ENCODE measurements at regions not wholly inside any gene's neighbourhood (a gene's known extent, or its start where the extent isn't known, plus 50 kb on each side); places are given as distances from the start of the nearest gene placed in this dataset.

- TF ChIP-seq, protein P1, sequence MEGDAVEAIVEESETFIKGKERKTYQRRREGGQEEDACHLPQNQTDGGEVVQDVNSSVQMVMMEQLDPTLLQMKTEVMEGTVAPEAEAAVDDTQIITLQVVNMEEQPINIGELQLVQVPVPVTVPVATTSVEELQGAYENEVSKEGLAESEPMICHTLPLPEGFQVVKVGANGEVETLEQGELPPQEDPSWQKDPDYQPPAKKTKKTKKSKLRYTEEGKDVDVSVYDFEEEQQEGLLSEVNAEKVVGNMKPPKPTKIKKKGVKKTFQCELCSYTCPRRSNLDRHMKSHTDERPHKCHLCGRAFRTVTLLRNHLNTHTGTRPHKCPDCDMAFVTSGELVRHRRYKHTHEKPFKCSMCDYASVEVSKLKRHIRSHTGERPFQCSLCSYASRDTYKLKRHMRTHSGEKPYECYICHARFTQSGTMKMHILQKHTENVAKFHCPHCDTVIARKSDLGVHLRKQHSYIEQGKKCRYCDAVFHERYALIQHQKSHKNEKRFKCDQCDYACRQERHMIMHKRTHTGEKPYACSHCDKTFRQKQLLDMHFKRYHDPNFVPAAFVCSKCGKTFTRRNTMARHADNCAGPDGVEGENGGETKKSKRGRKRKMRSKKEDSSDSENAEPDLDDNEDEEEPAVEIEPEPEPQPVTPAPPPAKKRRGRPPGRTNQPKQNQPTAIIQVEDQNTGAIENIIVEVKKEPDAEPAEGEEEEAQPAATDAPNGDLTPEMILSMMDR (IDR thresholded peaks at IDR 0.05; ENCODE audit: insufficient read depth, low read depth, low read length): no peak
- no peak for TF ChIP-seq EZH2 (IDR thresholded peaks at IDR 0.05; ENCODE audit: insufficient read depth, low read length)
Observed at GRCh38 chr16:55083052-55083451, 152.4 kb downstream of the IRX5 start.
